CD4-positive, alpha-beta T cell (primary cell): ENCODE measurements at regions not wholly inside any gene's neighbourhood (a gene's known extent, or its start where the extent isn't known, plus 50 kb on each side); places are given as distances from the start of the nearest gene placed in this dataset.

Source experiments
- ATAC-seq: fragments of 200-7000 bp; cut with Tn5 transposase; one replicate; pipeline ENCODE4 v1.10.0; 2022; ENCODE audit warnings: mild to moderate bottlenecking; ENCODE audit not compliant: poor library complexity
- CTCF ChIA-PET: fragments of 350-600 bp; sonication (Branson Sonifier 250); formaldehyde crosslinking; loops from one replicate; lab custom pipeline; 2021; ENCODE audit warnings: antibody characterized with exemption, inconsistent platforms; lab: Charles Lee
- POLR2A ChIA-PET: fragments of 350-600 bp; sonication (Branson Sonifier 250); formaldehyde crosslinking; loops from one replicate; lab custom pipeline; 2021; ENCODE audit warnings: antibody characterized with exemption, inconsistent platforms; lab: Charles Lee
- DNase-seq, 14 experiments: peaks; one replicate each; pipeline ENCODE4 v3.0.0-alpha.2; 2013 to 2020; ENCODE audit warnings: mixed read lengths in 2 of 14
- H3K27ac ChIP-seq, 2 donors: one replicate each; pipeline versions ENCODE4 v1.5.1 to v1.7.0; 2013; ENCODE audit warnings: low read length in 2 of 2, low read depth in 1 of 2, mild to moderate bottlenecking in 1 of 2
- H3K27me3 ChIP-seq, 2 experiments: 1 replicate in 1 of 2; 2 replicates in 1 of 2; pipeline versions ENCODE4 v1.6.1 to v1.7.0; 2013; ENCODE audit warnings: low read length in 2 of 2, control low read depth in 1 of 2, mild to moderate bottlenecking in 1 of 2, moderate library complexity in 1 of 2; ENCODE audit not compliant: insufficient read depth in 2 of 2, control insufficient read depth in 1 of 2
- H3K36me3 ChIP-seq: one replicate; pipeline ENCODE4 v1.6.1; 2013; ENCODE audit warnings: low read length, control low read depth; ENCODE audit not compliant: insufficient read depth
- H3K4me1 ChIP-seq: one replicate; pipeline ENCODE4 v1.6.1; 2013; ENCODE audit warnings: low read length, control low read depth; ENCODE audit not compliant: insufficient read depth
- H3K4me3 ChIP-seq: one replicate; pipeline ENCODE4 v1.5.1; 2013; ENCODE audit warnings: mild to moderate bottlenecking, low read length, moderate library complexity
- H3K9me3 ChIP-seq, 2 experiments: 1 replicate in 1 of 2; 2 replicates in 1 of 2; pipeline versions ENCODE4 v1.6.1 to v1.7.0; 2013; ENCODE audit warnings: low read length in 2 of 2, mild to moderate bottlenecking in 2 of 2, control low read depth in 1 of 2, moderate library complexity in 1 of 2; ENCODE audit not compliant: control insufficient read depth in 1 of 2, insufficient read depth in 1 of 2
- H3K27ac Mint-ChIP-seq: one replicate; pipeline ENCODE4 v1.8.0; 2020; ENCODE audit warnings: mixed read lengths
- H3K27me3 Mint-ChIP-seq: one replicate; pipeline ENCODE4 v1.8.0; 2021; ENCODE audit warnings: mixed read lengths
- H3K36me3 Mint-ChIP-seq: one replicate; pipeline ENCODE4 v1.8.0; 2021; ENCODE audit warnings: low read depth, mixed read lengths
- H3K4me1 Mint-ChIP-seq: one replicate; pipeline ENCODE4 v1.8.0; 2021; ENCODE audit warnings: low read depth, mixed read lengths
- H3K4me3 Mint-ChIP-seq: one replicate; pipeline ENCODE4 v1.8.0; 2020; ENCODE audit warnings: mild to moderate bottlenecking, mixed read lengths
- H3K9me3 Mint-ChIP-seq: one replicate; pipeline ENCODE4 v1.8.0; 2020; ENCODE audit warnings: mixed read lengths
- CTCF ChIP-seq: fragments of 200-600 bp; IDR thresholded peaks from one replicate; pipeline ENCODE4 v1.8.0; 2022; ENCODE audit warnings: antibody characterized with exemption, mild to moderate bottlenecking
- intact Hi-C, 2 experiments: fragments of 100-400 bp; cut with DNase I in 1 of 2; cut with micrococcal nuclease in 1 of 2; formaldehyde crosslinking; loops; one replicate each; pipeline versions ENCODE4 v1.15.1 to v1.9.0; 2023 to 2025; cut with DNase I, micrococcal nuclease

- Histone ChIP-seq H3K36me3 (no peaks in the 10 kb centered on the region), H3K9me3 (peaks cover 5 to 6% of the 10 kb centered on the region in 2 experiments), H3K27me3 (no peaks in the 10 kb centered on the region), H3K4me3 (no peak overlapping the region), H3K4me1 (peaks cover 8% of the 10 kb centered on the region), H3K27ac (no peak overlapping the region)
- ChIA-PET CTCF (no interaction called here), POLR2A (no interaction called here)
- Mint-ChIP-seq H3K36me3 (no peaks in the 10 kb centered on the region), H3K27me3 (no peaks in the 10 kb centered on the region), H3K4me3 (no peak overlapping the region), H3K9me3 (no peaks in the 10 kb centered on the region), H3K27ac (no peak overlapping the region), H3K4me1 (peaks cover 15% of the 10 kb centered on the region)
- intact Hi-C loops: no loop called here
- ATAC-seq: no peak
- no peak for TF ChIP-seq CTCF
- DNase-seq: no peak
Observed at GRCh38 chrX:39506131-39506530, 591.6 kb downstream of the BCOR start.

- H3K9me3 Mint-ChIP-seq: no peaks in the 10 kb centered on the region
- no peak for ATAC-seq
- POLR2A ChIA-PET: no interaction called here
- Histone ChIP-seq H3K27ac (no peak overlapping the region), H3K27me3 (no peaks in the 10 kb centered on the region), H3K9me3 (peaks cover 5 to 6% of the 10 kb centered on the region in 2 experiments), H3K4me3 (no peak overlapping the region), H3K4me1 (peaks cover 8% of the 10 kb centered on the region), H3K36me3 (no peaks in the 10 kb centered on the region)
- H3K27ac Mint-ChIP-seq: no peak overlapping the region
- TF ChIP-seq CTCF: no peak
- intact Hi-C loops: no loop called here
- CTCF ChIA-PET: no interaction called here
- H3K4me1 Mint-ChIP-seq: peaks cover 15% of the 10 kb centered on the region
- no peaks in the 10 kb centered on the region for H3K36me3 Mint-ChIP-seq
- no peak for DNase-seq
- no peak overlapping the region for H3K4me3 Mint-ChIP-seq
- H3K27me3 Mint-ChIP-seq: no peaks in the 10 kb centered on the region
Observed at GRCh38 chrX:39507034-39507433, 590.7 kb downstream of the BCOR start.

- ChIA-PET POLR2A (no interaction called here), CTCF (no interaction called here)
- H3K4me1 ChIP-seq: peaks cover 8% of the 10 kb centered on the region
- no peak overlapping the region for H3K27ac ChIP-seq
- peaks cover 5 to 6% of the 10 kb centered on the region in 2 experiments for H3K9me3 ChIP-seq
- DNase-seq (no peak), ATAC-seq (no peak)
- no peak overlapping the region for H3K4me3 ChIP-seq
- TF ChIP-seq CTCF: no peak
- no peaks in the 10 kb centered on the region for H3K27me3 Mint-ChIP-seq
- H3K27me3 ChIP-seq: no peaks in the 10 kb centered on the region
- no peak overlapping the region for H3K27ac Mint-ChIP-seq
- H3K9me3 Mint-ChIP-seq: no peaks in the 10 kb centered on the region
- intact Hi-C loops: no loop called here
- H3K4me3 Mint-ChIP-seq: no peak overlapping the region
- peaks cover 15% of the 10 kb centered on the region for H3K4me1 Mint-ChIP-seq
- H3K36me3 Mint-ChIP-seq: no peaks in the 10 kb centered on the region
- H3K36me3 ChIP-seq: no peaks in the 10 kb centered on the region
Observed at GRCh38 chrX:39507617-39508299, 590.0 kb downstream of the BCOR start.
